GM12878 (cell line): ENCODE measurements at regions not wholly inside any gene's neighbourhood (a gene's known extent, or its start where the extent isn't known, plus 50 kb on each side); places are given as distances from the start of the nearest gene placed in this dataset.
A peak's percentile ranks its signal among the peaks of the same experiment; 100 is the strongest.

Source experiments
- ATF3 ChIP-seq: IDR thresholded peaks from 2 replicates; pipeline ENCODE4 v1.6.1; 2011; ENCODE audit warnings: low read depth, mild to moderate bottlenecking, low read length, moderate library complexity, borderline replicate concordance; ENCODE audit errors: extremely low read depth
- CHD4 ChIP-seq: fragments of 200-600 bp; sonication (generic); IDR thresholded peaks from 2 replicates; pipeline ENCODE4 v1.6.1; 2016; ENCODE audit warnings: mild to moderate bottlenecking
- CTCF ChIP-seq, 3 experiments: IDR thresholded peaks in 2 of 3; conservative IDR thresholded peaks in 1 of 3; 2 replicates each; pipeline ENCODE4 v1.5.1; 2011; ENCODE audit warnings: low read depth in 3 of 3, low read length in 3 of 3, mild to moderate bottlenecking in 3 of 3, control low read depth in 2 of 3, moderate library complexity in 2 of 3, inconsistent platforms in 1 of 3, mixed read lengths in 1 of 3; ENCODE audit not compliant: control insufficient read depth in 2 of 3, insufficient read depth in 1 of 3; ENCODE audit errors: extremely low read depth in 1 of 3
- CUX1 ChIP-seq: IDR thresholded peaks from 2 replicates; pipeline ENCODE4 v1.6.1; 2012; ENCODE audit warnings: improper control_type of control experiment, low read depth, low read length; ENCODE audit not compliant: insufficient replicate concordance
- DPF2 ChIP-seq: fragments of 450-650 bp; IDR thresholded peaks from 2 replicates; pipeline ENCODE4 v1.6.1; 2017; ENCODE audit warnings: mild to moderate bottlenecking
- RAD51 ChIP-seq: fragments of 450-650 bp; IDR thresholded peaks from 2 replicates; pipeline ENCODE4 v1.6.1; 2016; ENCODE audit warnings: moderate library complexity, mild to moderate bottlenecking, inconsistent platforms
- RELB ChIP-seq: fragments of 450-650 bp; IDR thresholded peaks from 2 replicates; pipeline ENCODE4 v1.6.1; 2017; ENCODE audit warnings: low read depth, mild to moderate bottlenecking, moderate library complexity
- SPI1 ChIP-seq: IDR thresholded peaks from 2 replicates; pipeline ENCODE4 v1.6.1; 2011; ENCODE audit warnings: low read depth, mild to moderate bottlenecking, low read length, moderate library complexity, borderline replicate concordance; ENCODE audit not compliant: insufficient read depth
- SRF ChIP-seq, 2 experiments: IDR thresholded peaks; 2 replicates each; pipeline ENCODE4 v1.6.1; 2011; ENCODE audit warnings: low read depth in 2 of 2, low read length in 2 of 2, mild to moderate bottlenecking in 1 of 2, moderate library complexity in 1 of 2
- YY1 ChIP-seq: IDR thresholded peaks from 2 replicates; pipeline ENCODE4 v1.6.1; 2011; ENCODE audit warnings: low read depth, mild to moderate bottlenecking, low read length
- ZBTB40 ChIP-seq: fragments of 450-650 bp; IDR thresholded peaks from 2 replicates; pipeline ENCODE4 v1.6.1; 2016; ENCODE audit warnings: mild to moderate bottlenecking, moderate library complexity, borderline replicate concordance

- no peak for TF ChIP-seq CUX1
- peak; percentile 90; the same call in 1 of the 2 replicates for TF ChIP-seq SPI1
- no peak for TF ChIP-seq ZBTB40
- TF ChIP-seq RAD51, result peak; percentile 63
- no peak for TF ChIP-seq CTCF (IDR thresholded peaks at IDR 0.05 in 2 of 3, conservative IDR thresholded peaks at IDR 0.05 in 1 of 3; ENCODE audit: control insufficient read depth in 2 of 3, extremely low read depth in 1 of 3, insufficient read depth in 1 of 3, low read depth in 3 of 3, low read length in 3 of 3)
- no peak for TF ChIP-seq CHD4
- TF ChIP-seq DPF2, result peak; percentile 69; the same call in 1 of the 2 replicates
- no peak for TF ChIP-seq SRF (IDR thresholded peaks at IDR 0.05; ENCODE audit: low read depth in 2 of 2, low read length in 2 of 2)
- TF ChIP-seq YY1, result no peak
- no peak for TF ChIP-seq ATF3
- peak; percentile 66; the same call in 1 of the 2 replicates for TF ChIP-seq RELB
Observed at GRCh38 chr14:105817971-105818711, 291.8 kb downstream of the TMEM121 start (continued).
